ENCODE measurements at regions not wholly inside any gene's neighbourhood (a gene's known extent, or its start where the extent isn't known, plus 50 kb on each side); places are given as distances from the start of the nearest gene placed in this dataset.

- Histone ChIP-seq H3F3A (ENCODE audit: insufficient read depth, low read length) (peaks cover 9% of the 10 kb centered on the region; the same call in 1 of the 2 replicates), H3K4me2 (ENCODE audit: low read depth, low read length) (peak overlapping the region; percentile 24; the same call in 1 of the 2 replicates), H3K9me2 (replicated peaks; ENCODE audit: insufficient read depth, low read length) (no peaks in the 10 kb centered on the region), H4K20me1 (ENCODE audit: insufficient read depth, low read length) (no peaks in the 10 kb centered on the region), H3K79me2 (ENCODE audit: low read length) (no peaks in the 10 kb centered on the region), H3K27ac (ENCODE audit: low read length) (no peak overlapping the region), H3K9me3 (replicated peaks; ENCODE audit: insufficient read depth, low read length) (no peaks in the 10 kb centered on the region), H3K27me3 (replicated peaks; ENCODE audit: insufficient read depth, low read length) (no peaks in the 10 kb centered on the region), H2AFZ (ENCODE audit: low read length) (no peak overlapping the region), H3K4me1 (ENCODE audit: low read length) (peaks cover 16% of the 10 kb centered on the region), H3K4me3 (ENCODE audit: low read length) (no peak overlapping the region), H3K36me3 (replicated peaks; ENCODE audit: insufficient read depth, low read length) (no peaks in the 10 kb centered on the region), H3K9ac (ENCODE audit: low read length) (no peak overlapping the region)
- DNase-seq, result peak; percentile 60
- no peak for TF ChIP-seq EZH2phosphoT487 (IDR thresholded peaks at IDR 0.05; ENCODE audit: low read length)
- no peak for TF ChIP-seq EZH2 (optimal IDR thresholded peaks at IDR 0.05; ENCODE audit: low read depth, low read length)
- peak; percentile 21; the same call in 1 of the 2 replicates for TF ChIP-seq CTCF (IDR thresholded peaks at IDR 0.05; ENCODE audit: low read length)
Measured at GRCh38 chr16:63684149-63685101, 1437.4 kb downstream of the CDH11 start.

- H3K9me2 ChIP-seq (replicated peaks; ENCODE audit: insufficient read depth, low read length), result no peaks in the 10 kb centered on the region
- no peaks in the 10 kb centered on the region for H3K79me2 ChIP-seq (ENCODE audit: low read length)
- no peak overlapping the region for H2AFZ ChIP-seq (ENCODE audit: low read length)
- no peak for DNase-seq
- no peaks in the 10 kb centered on the region for H4K20me1 ChIP-seq (ENCODE audit: insufficient read depth, low read length)
- H3K4me1 ChIP-seq (ENCODE audit: low read length), result peaks cover 16% of the 10 kb centered on the region
- peaks cover 9% of the 10 kb centered on the region; the same call in 1 of the 2 replicates for H3F3A ChIP-seq (ENCODE audit: insufficient read depth, low read length)
- no peaks in the 10 kb centered on the region for H3K9me3 ChIP-seq (replicated peaks; ENCODE audit: insufficient read depth, low read length)
- no peaks in the 10 kb centered on the region for H3K27me3 ChIP-seq (replicated peaks; ENCODE audit: insufficient read depth, low read length)
- H3K36me3 ChIP-seq (replicated peaks; ENCODE audit: insufficient read depth, low read length), result no peaks in the 10 kb centered on the region
- no peak overlapping the region for H3K27ac ChIP-seq (ENCODE audit: low read length)
- TF ChIP-seq EZH2phosphoT487 (IDR thresholded peaks at IDR 0.05; ENCODE audit: low read length) (no peak), EZH2 (optimal IDR thresholded peaks at IDR 0.05; ENCODE audit: low read depth, low read length) (no peak), CTCF (IDR thresholded peaks at IDR 0.05; ENCODE audit: low read length) (no peak)
- H3K9ac ChIP-seq (ENCODE audit: low read length), result no peak overlapping the region
- no peak overlapping the region for H3K4me3 ChIP-seq (ENCODE audit: low read length)
- no peak overlapping the region for H3K4me2 ChIP-seq (ENCODE audit: low read depth, low read length)
Measured at GRCh38 chr16:63682844-63683243, 1439.0 kb downstream of the CDH11 start.

DNA sequence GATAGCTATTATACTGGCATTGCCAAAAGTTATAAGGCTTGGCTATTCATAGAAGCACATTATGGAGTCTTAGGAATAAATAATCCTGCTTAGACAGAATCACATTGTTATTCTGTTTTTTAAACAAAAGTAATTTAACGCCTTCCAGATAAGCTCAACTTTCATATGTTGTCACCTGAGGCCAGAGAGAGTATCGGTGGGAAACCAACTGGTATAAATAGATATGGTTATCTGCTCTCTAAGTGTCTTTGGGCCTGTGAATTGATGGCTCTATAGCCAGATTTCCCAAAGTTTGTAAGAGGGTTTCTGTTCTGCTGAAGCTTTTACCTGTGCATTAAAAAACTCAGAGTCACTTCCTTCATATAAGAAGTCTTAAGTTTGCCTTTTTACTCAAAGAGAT lies 1449.4 kb downstream of the CDH11 start:
- Histone ChIP-seq H3K4me3 (ENCODE audit: low read length) (no peak overlapping the region), H3K36me3 (replicated peaks; ENCODE audit: insufficient read depth, low read length) (no peaks in the 10 kb centered on the region), H4K20me1 (ENCODE audit: insufficient read depth, low read length) (no peaks in the 10 kb centered on the region), H3K27me3 (replicated peaks; ENCODE audit: insufficient read depth, low read length) (no peaks in the 10 kb centered on the region), H3K79me2 (ENCODE audit: low read length) (no peaks in the 10 kb centered on the region), H3K27ac (ENCODE audit: low read length) (no peak overlapping the region), H3K9me2 (replicated peaks; ENCODE audit: insufficient read depth, low read length) (no peaks in the 10 kb centered on the region), H3K9me3 (replicated peaks; ENCODE audit: insufficient read depth, low read length) (no peaks in the 10 kb centered on the region), H3K4me2 (ENCODE audit: low read depth, low read length) (peak overlapping the region; percentile 15; the same call in 1 of the 2 replicates), H3K4me1 (ENCODE audit: low read length) (peaks cover 19% of the 10 kb centered on the region), H3F3A (ENCODE audit: insufficient read depth, low read length) (no peaks in the 10 kb centered on the region), H2AFZ (ENCODE audit: low read length) (no peak overlapping the region), H3K9ac (ENCODE audit: low read length) (no peak overlapping the region)
- TF ChIP-seq CTCF (IDR thresholded peaks at IDR 0.05; ENCODE audit: low read length) (no peak), EZH2phosphoT487 (IDR thresholded peaks at IDR 0.05; ENCODE audit: low read length) (no peak), EZH2 (optimal IDR thresholded peaks at IDR 0.05; ENCODE audit: low read depth, low read length) (no peak)
- DNase-seq, result peak; percentile 53
